Inflammatory macrophage treated with lipopolysaccharide for 1 hour (primary cell): ENCODE measurements at regions not wholly inside any gene's neighbourhood (a gene's known extent, or its start where the extent isn't known, plus 50 kb on each side); places are given as distances from the start of the nearest gene placed in this dataset.
A peak's percentile ranks its signal among the peaks of the same experiment; 100 is the strongest.
"Not testable (repeated sequence)": the region's sequence is repeated elsewhere in the genome, so short reads cannot be mapped to it uniquely, and the experiment has no call there.

ENCODE experiments used
- DNase-seq, 2 donors: peaks; one replicate each; pipeline ENCODE4 v3.0.0-alpha.2; 2020 to 2022

DNA sequence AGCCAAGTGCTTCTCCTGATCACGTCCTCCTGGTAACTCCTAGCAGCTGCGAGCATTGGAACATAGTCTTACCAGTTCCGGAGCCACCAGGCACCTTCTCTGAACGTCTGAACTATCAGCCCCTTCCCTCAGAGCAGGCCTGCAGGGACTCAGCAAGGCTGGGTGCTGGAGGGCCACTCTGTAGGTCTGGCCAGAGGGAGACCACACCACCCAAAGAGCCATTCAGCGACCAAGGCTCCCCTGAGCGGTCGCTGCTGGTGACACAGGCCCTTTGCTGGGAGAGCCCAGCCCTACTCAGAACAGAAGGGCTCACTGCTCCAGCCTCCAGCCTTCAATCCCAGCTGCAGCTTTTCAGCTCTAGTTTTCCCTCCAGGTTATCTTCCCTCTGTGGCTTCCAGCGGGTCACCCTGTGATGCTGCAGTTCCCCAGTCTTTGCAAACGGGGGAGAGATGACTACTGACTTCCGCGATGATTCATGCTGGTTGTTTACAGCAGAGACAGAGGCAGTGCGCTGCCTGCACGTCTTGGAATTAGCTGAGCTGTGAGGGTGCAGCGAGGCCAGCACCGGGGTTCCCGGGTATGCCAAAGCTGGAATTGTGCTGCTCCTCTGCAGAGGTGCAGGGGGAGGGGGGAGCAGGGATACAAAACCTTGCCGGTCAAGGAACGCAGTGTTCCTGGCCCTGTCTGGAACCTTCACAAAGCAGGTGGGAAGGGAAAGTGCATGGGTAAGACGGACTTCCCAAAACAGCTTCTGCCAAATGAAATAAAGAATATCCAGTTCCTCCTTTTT, 161.4 kb downstream of the LY86 start:
- DNase-seq, result peak; percentile 81 to 89

DNA sequence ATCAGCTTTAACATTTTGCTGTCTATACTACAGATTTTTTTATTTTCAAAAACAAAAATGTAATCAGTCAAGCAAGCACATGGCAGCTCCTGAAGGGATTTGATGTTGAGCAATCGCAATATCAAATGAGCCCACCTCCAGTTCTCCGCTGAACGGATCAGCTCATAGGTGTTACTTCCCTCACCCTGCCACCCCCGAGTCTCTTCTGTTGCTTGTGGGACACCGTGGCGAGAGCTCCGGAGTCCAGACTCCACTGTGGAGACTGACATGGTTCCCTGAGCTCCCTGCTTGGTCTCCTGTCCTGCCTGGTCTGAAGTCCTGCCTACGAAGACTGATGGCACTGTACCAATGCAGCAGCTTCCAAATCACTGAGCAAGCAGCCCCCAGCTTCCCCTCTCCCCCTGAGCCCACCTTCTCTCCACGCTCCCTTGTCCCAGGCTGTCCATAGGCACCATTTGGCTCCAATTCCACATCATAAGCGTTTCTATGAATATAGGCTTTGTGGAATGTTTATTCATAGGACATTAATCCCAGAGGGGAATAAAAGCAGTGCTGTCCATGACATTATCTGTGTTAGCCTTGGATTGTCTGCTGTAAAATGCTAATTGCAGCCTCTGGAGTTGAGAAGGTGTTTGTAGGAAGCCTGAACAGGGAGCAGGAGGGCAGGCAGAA, 162.2 kb downstream of the LY86 start:
- DNase-seq, result peak; percentile 20 to 30

DNA sequence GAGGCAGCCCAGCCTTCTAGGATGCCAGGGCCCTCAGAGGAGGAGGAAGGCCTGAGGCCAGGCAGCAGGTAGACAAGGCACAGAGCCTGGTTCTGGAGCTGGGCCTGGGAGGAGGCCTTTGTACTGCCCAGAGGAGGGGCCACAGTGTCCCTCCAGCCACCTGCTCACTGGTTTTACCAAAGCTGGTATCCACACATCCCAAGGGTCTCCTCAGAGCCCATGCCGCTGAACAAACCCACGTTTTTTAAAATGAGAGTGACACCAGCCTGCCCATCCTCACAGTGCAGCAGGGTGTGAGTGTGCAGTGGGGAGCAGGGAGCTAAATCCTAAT, 162.7 kb downstream of the LY86 start:
- no peak for DNase-seq

DNA sequence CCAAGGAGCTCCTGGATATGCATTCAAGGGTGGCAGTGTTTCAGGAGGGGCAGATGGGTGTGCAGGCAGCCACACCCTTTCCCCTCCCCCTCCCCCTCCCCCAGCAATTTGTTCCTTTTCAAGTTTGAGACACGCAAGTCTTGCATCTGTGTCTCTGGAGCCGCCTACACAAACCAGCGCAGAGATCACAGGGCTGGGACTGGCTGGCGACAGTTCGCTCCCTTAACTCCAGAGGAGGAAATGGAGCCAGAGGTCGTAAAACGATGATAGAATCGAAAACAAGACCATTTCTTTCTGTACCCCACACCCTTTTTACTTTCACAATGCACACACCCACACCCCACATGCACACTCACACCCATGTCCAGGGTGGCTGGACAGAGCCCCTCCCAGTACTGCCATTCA, 163.1 kb downstream of the LY86 start:
- DNase-seq, result peak; percentile 83 to 96

DNA sequence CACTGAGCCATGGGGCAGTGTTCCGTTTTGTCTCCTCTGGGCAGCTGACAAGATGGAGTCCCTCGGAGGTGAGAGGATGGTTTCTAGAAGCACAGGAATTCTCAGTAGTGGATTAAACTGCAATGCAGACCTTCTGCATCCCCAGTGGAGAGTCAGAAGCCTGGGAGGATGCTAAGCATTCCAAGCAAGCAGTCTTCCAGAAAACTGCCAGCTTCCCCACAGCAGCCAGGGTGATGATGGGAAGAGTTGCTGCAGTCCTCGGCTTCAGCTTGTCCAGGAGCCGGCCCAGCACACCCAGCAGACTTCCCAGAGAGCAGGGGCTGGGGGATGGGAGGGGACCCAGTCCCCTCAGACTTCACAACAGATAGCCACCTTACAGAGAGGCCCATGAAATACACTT, 163.6 kb downstream of the LY86 start:
- DNase-seq, result no peak

DNA sequence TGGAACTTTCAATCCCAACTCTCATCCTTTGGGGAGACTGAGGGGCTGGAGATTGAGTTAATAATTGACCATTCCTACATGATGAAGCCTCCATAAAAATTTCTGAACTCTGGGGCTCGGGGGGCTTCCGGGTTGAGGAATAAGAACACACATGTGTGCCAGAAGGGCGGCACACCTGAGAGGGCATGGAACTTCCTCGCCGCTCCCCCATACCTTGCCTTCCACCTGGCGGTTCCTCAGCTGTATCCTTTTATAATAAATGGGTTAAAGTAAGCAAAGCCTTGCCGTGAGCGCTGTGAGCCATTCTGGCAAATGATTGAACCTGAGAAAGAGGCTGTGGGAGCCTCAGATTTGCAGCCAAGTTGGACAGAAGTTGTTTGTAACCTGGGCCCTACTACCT, 164.8 kb downstream of the LY86 start:
- DNase-seq, result no peak

DNA sequence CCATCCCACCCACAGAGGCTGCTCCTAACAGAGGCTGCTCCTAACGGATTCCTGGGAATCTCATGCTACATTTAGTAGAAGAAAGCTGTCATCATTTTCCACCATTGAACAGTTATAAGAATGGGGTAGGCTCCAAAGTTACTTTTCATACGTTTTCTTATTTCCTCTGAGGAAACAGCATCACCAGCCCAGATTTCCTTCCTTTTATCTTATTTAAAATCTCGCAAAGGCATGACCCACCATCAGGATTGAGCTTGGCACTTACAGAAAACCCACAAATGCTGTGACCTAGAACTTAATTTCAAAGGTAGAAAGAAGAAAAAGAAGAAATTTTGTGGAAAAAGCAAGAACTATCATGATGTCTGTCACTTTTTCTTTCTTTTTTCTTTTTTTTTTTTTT, 168.0 kb downstream of the LY86 start:
- no peak for DNase-seq

DNA sequence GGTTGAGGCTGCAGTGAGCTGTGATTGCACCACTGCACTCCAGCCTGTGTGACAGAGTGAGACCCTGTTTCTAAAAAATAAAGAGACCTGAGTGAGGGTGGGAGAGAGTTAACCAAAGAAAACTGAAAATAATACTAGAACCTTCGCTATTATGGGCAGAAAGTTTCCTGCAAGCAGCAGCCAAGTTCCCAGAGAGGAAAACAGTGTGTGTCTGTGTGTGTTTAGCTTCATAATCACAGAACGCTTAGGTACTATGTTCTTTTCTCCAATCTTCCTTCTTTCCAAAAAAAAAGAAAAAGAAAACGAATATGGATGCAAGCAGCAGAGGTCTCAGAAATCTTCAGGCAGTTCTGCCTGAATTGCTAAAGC, 170.0 kb downstream of the LY86 start:
- no peak for DNase-seq

DNA sequence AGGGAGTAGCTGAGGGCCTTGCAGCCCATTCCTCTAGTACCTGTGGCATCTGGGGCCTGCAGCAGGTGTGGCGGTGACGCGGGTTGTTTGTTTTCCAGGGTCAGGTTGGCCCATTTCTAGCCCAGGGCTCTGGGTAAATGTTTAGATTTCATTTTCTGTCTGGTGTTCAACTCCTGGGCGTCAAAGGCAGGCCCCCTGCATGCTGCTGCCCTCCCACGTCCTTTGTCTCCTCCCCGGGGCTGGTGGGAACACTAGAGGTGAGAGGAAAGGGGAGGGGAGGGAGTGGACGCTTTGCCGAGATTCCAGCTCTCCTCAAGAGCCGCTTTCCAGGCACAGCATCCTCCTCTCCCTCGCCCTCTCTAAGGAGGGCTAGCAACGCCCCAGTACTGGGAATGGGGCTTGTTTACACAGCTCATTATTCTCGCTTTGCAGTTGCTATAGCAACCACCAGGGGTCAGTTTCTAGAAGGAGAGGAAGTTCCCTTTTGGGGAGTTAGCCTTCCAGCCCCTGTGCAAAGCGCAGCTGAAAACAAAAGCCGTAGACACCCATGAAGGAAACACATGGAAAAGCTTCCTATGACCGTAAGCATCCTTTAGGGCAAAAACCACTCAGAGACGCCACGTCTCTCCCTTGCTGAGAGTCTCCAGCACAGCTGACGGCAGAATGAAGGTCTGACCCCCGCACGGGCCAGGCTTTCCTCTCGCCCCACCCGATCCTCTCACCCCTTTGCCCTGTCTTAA, 170.6 kb downstream of the LY86 start:
- DNase-seq, result peak; percentile 70 to 90

DNA sequence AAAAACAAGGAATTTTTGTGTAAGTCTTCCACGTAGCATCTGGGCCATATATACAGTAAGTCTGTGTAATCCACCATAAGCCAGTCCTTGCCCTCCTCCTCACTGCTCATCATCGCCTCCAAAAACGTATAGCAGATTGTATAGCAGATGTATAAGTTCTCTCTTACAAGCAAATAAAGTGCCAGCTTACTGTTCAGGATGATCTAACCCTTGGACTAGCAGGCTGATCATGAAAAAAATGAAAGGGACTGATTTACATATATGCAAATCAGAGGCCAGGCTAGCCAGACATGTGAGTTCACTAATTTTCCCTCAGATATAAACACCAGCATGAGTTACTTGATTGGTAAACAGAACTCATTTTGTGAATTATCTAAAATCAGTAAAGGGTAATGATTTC, 171.5 kb downstream of the LY86 start:
- no peak for DNase-seq

DNA sequence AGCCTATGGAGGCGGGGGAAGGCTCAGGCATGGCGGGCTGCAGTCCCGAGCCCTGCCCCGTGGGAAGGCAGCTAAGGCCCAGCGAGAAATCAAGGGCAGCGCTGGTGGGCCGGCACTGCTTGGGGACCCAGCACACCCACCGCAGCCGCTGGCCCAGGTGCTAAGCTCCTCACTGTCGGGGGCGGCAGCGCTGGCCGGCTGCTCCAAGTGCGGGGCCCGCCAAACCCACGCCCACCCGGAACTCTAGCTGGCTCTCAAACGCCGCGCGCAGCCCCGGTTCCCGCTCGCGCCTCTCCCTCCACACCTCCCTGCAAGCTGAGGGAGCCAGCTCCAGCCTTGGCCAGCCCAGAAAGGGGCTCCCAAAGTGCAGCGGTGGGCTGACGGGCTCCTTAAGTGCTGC, 174.0 kb downstream of the LY86 start:
- not testable (repeated sequence) for DNase-seq

DNA sequence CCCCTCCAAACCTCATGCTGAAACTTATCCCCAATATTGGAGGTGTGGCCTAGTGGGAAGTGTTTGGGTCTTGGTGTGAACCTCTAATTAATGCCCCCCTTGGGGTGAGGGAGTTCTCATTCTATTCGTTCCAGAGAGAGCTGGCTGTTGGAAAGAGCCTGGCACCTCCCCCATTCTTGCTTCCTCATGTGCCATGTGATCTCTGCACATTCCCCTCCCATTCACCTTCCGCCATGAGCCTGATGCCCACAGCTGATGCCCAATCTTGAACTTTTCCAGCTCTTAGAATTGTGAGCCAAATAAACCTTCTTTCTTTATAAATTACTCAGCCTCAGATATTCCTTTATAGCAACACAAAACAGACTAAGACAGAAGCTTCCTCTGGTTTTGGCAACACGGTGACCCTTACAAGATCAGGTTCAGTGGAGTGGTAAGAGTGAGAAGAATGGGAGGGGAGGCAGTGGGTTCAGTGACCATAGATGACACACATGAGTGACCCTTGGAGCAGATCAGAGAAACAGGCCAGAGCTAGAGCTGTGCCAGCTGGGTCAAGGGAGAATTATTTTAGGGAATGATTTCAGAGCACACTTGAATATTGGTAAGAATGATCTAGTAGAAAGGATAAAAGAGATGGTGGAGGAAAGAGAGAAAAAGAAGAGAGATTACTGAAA, 176.4 kb downstream of the LY86 start:
- no peak for DNase-seq

DNA sequence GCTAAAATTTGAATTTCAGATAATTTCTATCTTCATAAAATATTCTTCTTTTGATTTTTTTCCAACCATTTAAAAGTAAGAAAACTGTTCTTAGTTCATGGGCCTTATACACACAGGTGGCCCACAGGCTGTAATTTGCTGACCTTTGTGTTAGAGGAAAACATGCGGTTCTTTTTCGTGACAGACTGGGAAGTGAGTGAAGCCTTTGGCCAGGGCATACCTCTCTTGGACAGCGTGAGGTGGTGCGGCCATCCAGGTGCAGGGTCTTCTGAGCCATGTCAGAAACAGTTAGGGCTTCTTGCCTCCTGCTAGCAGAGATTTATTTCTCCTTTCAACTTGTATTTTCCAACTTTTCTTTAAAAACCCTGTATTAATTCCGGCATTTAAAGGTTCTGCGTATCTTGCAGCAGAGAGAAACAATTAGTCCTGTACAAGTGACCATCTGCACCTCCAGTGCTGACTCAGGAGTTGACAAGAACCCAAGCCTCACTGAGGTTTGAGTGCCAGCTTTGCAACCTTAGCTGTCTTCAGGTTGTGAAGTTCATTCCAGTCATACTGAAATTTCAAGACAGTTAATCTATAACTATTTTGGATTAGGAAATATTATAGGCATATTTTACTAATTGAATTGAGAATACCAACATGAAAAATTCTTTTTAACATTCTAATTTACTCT, 177.8 kb downstream of the LY86 start:
- no peak for DNase-seq

DNA sequence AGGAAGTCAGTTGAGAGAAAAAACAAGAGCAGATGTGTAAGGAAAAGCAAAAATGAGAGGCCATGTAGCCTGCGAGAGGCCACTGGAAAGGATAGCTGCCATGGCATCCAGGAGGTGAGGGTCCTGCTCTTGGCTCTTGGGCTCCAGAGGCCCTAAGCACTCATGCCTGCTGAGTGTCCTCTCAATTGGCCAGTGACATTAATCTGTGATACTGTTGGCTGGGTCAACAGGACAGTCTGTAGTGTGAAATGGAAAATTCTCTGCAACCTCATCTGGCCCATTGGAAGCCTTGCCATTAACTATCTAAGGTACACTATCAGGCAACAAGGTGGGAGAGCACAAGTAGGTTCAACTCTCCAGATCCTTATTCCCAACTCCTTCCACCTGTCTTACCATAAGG, 180.9 kb downstream of the LY86 start:
- no peak for DNase-seq

DNA sequence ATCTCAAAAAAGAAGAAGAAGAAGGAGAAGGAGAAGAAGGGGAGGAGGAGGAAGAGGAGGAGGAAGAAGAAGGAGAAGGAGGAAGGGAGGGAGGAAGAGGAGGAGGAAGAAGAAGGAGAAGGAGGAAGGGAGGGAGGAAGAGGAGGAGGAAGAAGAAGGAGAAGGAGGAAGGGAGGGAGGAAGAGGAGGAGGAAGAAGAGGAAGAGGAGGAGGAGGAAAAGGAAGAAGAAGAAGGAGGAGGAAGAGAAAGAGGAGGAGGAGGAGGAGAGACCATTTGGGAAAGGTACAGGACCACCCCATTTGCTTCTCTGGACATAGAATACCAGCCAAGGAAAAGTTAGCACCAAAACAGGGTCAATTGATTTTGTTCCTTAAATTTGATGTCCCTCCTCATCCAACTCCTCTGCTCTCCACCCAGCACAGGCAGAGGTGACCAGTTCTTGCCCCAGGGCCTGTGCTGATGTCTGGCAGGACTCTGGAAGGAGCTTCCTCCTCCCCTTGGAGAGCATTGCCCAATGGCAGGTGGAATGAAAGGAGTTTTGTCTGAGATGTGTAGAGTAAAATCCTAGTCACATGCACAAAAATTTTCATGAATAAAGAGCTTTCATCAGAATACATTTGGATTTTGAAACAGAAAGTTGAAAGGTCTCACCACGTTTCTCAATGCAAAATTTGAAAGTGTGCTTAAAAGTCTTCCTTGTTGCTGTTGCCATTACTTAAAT, 182.9 kb downstream of the LY86 start:
- DNase-seq, result peak; percentile 64 to 79

DNA sequence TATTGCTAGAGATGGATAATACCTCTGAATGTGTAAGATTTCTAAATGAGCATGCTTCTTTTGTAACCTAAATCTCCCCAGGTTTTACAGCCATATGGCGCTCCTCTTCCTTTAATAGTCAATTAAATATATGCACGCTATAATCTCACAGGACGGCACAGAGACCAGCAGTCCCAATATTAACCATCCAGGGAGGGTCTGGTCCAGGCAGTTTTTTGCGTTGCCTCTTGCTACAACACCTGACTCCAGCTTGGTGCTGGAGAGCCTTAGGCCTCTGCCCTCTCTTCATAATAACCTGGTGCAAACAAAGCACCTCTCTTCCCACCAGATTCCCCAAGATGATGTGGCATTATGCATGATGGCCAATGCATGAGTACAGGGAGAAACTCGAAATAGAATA, 183.4 kb downstream of the LY86 start:
- no peak for DNase-seq

DNA sequence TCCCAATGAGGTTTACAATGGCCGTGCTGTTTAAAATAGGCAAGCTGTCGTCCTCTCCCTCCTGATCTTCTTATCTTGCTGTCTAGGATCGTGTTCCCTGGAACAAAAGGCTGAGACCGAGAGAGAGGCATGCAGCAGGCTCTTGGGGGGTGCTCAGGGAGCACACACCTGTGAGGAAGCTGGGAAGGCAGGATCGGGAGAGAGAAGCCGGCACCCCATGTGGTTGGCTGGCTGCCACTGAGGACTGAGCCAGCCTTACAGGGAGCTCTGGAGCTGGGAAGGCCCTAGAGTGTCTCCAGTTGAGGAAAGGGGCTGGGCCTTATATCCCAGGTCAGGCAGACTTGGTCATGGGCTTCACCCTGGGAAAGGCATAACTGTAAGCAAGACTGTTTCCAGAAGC, 184.2 kb downstream of the LY86 start:
- DNase-seq, result no peak

DNA sequence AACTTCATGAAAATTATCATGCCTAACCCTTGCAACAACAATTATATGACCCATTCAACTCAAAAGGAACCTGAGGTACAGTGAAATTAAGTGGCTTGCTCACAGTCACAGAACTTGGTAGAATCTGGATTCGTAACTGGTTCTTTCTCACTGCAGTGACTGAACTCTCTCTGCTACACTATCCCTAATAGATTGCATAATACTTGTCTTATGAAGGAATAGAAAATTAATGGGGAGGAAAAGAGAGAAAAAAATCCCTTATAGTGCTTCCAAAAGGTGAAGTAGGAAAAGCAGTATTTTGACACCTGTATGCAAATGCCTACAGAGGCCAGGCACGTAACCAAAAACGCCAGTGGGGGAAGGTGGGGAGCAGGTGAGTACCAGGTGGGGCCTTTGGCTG, 186.6 kb downstream of the LY86 start:
- no peak for DNase-seq

DNA sequence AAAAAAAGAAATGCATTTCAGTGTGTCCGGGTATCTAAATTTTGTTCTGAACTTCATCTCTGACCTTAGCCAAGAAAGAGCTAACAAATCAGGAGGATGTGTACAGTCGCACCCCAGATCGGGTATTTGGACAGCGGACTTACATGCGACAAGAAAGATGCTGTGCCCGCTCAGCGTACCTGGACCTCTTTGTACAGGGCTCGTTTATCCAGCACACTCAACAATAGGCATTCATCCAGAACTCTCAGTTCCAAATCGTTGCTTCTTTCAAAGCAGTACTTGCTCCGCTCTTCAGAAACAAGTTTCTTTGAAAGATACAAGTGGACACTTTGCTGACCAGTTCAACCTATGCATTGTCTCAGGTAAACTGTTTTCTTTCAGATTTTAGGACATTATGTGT, 191.7 kb downstream of the LY86 start:
- no peak for DNase-seq

DNA sequence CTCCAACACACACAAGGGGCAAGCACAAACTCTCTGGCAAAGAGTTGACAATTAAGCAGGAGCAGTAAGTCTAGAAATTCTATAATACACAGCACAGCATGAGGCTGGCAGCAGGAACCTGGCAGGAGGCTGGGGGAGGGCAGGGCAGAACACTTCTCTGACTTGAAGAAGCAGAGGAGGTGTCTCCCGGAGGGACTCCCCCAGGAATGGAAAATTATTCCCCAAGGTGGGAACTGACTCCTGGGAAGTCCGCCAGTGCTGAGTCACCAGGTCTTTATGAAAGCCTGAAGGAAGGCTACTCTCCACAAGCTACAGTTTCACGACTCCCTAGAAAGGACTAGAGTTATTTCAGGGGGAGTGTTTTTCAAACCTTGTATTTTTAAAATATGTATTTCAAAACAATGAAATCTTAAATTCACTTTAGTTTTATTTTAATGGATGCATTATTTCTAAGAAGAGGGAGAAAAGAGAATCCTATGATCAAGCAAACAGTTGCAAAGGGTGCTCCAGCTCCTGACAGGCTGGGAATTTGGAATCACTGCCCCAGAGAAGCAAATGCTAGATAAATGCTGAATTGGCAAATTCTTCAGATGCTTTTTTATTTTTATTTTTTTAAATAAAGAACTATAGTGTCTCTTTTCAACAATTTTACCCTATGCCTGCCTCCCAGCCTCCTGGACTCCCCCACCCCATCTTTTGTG, 192.8 kb downstream of the LY86 start:
- no peak for DNase-seq

DNA sequence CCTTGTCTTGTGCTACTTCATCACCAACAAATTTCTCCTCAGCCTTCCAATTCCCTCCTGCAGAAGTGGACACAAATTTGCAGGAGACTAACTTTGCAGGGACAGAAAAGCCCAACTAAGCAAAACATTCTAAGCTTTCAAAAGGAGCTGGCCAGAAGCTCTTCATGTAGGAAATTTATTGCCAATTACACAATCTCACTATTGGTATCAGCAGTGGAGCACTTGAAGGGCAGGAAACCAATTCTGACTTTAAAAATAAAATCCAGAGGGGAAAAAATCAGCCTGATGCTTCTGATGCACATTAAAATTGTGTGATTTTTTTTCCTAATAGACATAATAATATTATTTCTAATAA, 193.3 kb downstream of the LY86 start:
- DNase-seq, result no peak

DNA sequence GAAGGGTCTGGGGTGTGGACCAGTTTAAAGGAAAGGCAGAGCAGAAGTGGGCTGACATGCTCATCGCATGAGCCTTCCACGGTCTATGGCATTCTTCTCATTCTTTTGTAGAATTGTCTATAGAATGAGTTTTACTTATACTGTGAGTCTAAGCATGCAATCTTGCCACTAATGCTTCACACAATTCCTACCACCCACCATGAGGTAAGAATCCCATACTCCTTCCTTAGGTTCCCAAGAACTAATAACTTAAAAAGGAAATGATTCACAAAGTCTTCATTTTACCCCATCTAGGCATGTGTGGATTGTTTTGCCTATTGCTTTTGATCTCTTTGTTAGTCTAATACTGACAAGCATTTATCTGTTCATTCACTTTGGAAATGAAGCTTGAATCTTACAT, 195.2 kb downstream of the LY86 start:
- no peak for DNase-seq
